ENCODE measurements at regions not wholly inside any gene's neighbourhood (a gene's known extent, or its start where the extent isn't known, plus 50 kb on each side); places are given as distances from the start of the nearest gene placed in this dataset.

GRCh38 chr1:212207118-212207517 lies 78.1 kb upstream of the PPP2R5A start (continued):
- no peak for TF ChIP-seq CHD7 (IDR thresholded peaks at IDR 0.05; ENCODE audit: low read depth, low read length)
- TF ChIP-seq NFATC3 (IDR thresholded peaks at IDR 0.05), result no peak
